Gastrocnemius medialis (tissue), 4 donors: ENCODE measurements at regions not wholly inside any gene's neighbourhood (a gene's known extent, or its start where the extent isn't known, plus 50 kb on each side); places are given as distances from the start of the nearest gene placed in this dataset.

Experiments used
- POLR2A ChIP-seq, 2 donors: fragments of 450-650 bp; IDR thresholded peaks; one replicate each; pipeline ENCODE4 v1.6.1; 2017; ENCODE audit warnings: antibody characterized with exemption in 2 of 2, mild to moderate bottlenecking in 2 of 2, moderate library complexity in 2 of 2
- TF ChIP-seq, protein P1 (sequence below), 5 experiments: fragments of 450-650 bp in 3 of 5; fragments of 200-600 bp in 2 of 5; sonication (generic) in 2 of 5; IDR thresholded peaks in 4 of 5; conservative IDR thresholded peaks in 1 of 5; 1 replicate in 4 of 5; 2 replicates in 1 of 5; pipeline ENCODE4 v1.5.1; 2016 to 2019; ENCODE audit warnings: antibody characterized with exemption in 5 of 5, mild to moderate bottlenecking in 3 of 5, moderate library complexity in 3 of 5

DNA sequence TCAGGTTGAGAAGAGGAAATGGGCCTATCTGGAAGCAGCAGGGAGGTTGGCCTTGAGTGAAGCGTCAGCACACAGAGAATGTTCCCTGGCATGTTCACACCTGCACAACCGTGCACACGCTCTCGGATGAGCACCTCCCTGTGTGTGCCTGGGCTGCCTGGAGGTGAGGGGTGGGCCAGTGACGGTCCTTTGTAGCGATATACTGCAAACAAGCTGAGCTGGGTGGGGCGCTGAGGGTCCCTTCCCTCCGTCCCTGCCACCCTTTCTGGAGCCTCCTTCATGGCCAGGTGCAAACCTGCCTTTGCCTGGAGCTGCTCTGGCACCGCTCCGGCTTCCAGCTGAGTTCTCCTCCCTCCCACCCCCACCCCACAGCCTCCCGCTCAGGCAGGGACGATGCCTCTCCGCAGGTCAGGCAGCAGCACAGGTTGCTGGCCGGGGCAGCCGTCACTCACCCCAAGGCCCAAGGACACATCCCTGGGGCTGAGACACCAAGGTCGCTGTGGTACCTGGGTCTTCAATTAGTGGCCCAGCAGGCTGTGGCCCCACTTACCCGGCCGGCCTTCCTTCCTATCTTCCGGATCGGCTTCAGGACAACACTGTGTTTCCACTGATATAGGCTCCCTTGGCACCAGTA lies 111.6 kb downstream of the ERMARD start:
- TF ChIP-seq, protein P1, sequence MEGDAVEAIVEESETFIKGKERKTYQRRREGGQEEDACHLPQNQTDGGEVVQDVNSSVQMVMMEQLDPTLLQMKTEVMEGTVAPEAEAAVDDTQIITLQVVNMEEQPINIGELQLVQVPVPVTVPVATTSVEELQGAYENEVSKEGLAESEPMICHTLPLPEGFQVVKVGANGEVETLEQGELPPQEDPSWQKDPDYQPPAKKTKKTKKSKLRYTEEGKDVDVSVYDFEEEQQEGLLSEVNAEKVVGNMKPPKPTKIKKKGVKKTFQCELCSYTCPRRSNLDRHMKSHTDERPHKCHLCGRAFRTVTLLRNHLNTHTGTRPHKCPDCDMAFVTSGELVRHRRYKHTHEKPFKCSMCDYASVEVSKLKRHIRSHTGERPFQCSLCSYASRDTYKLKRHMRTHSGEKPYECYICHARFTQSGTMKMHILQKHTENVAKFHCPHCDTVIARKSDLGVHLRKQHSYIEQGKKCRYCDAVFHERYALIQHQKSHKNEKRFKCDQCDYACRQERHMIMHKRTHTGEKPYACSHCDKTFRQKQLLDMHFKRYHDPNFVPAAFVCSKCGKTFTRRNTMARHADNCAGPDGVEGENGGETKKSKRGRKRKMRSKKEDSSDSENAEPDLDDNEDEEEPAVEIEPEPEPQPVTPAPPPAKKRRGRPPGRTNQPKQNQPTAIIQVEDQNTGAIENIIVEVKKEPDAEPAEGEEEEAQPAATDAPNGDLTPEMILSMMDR (IDR thresholded peaks at IDR 0.05 in 4 of 5, conservative IDR thresholded peaks at IDR 0.05 in 1 of 5), result no peak
- no peak for TF ChIP-seq POLR2A (IDR thresholded peaks at IDR 0.05)
